HCT116 (cell line): ENCODE measurements at regions not wholly inside any gene's neighbourhood (a gene's known extent, or its start where the extent isn't known, plus 50 kb on each side); places are given as distances from the start of the nearest gene placed in this dataset.

Experiments used
- ATAC-seq: fragments of 200-7000 bp; cut with Tn5 transposase; 2 replicates; pipeline ENCODE4 v1.9.1; 2020; ENCODE audit warnings: mild to moderate bottlenecking, moderate library complexity
- BruUV-seq: library from RNA; stranded (reverse); fragments of 400-500 nt; replicated peaks from 2 replicates; lab custom pipeline; 2021; lab: Mats Ljungman, UMichigan
- CTCF ChIA-PET: fragments of 300-600 bp; sonication (Branson Sonifier 250); formaldehyde crosslinking; loops from one replicate; lab custom pipeline; 2021; ENCODE audit warnings: antibody characterized with exemption; lab: Charles Lee
- POLR2A ChIA-PET: fragments of 300-600, 350-600 bp; sonication (Branson Sonifier 250); formaldehyde crosslinking; loops from one replicate; lab custom pipeline; 2021; ENCODE audit warnings: antibody characterized with exemption; lab: Charles Lee
- RAD21 ChIA-PET, 2 experiments: fragments of 300-600 bp; sonication (Branson Sonifier 250); formaldehyde crosslinking; loops; one replicate each; lab custom pipeline; 2023; ENCODE audit warnings: low total read pairs in 2 of 2; ENCODE audit not compliant: uncharacterized antibody in 2 of 2, unreplicated experiment in 2 of 2, low non-redundant PET in 1 of 2; lab: Charles Lee
- DNase-seq: peaks from one replicate; pipeline ENCODE4 v3.0.0-alpha.2; 2010; ENCODE audit warnings: low read depth, low spot score
- H2AFZ ChIP-seq: fragments of 200-600 bp; shearing (Covaris generic), sonication (generic); 2 replicates; pipeline ENCODE4 v1.6.1; 2017; ENCODE audit warnings: low read depth, mixed run types, mixed read lengths, antibody characterized with exemption, low read length; ENCODE audit not compliant: poor library complexity, severe bottlenecking
- H3K27ac ChIP-seq: 2 replicates; pipeline ENCODE4 v1.5.1; 2012; ENCODE audit warnings: low read depth, low read length
- H3K27me3 ChIP-seq: fragments of 200-600 bp; sonication (generic); 2 replicates; pipeline ENCODE4 v1.6.1; 2016; ENCODE audit warnings: mixed run types, low read length, mixed read lengths; ENCODE audit not compliant: insufficient read depth
- H3K36me3 ChIP-seq, 2 experiments: fragments of 200-500 bp in 1 of 2; fragments of 200-600 bp in 1 of 2; sonication (Bioruptor generic) in 1 of 2; sonication (generic) in 1 of 2; 2 replicates each; pipeline versions ENCODE4 v1.5.1 to v1.6.1; 2014 to 2016; ENCODE audit warnings: low read length in 2 of 2, inconsistent platforms in 1 of 2, mixed read lengths in 1 of 2, mixed run types in 1 of 2; ENCODE audit not compliant: insufficient read depth in 2 of 2, control insufficient read depth in 1 of 2
- H3K4me1 ChIP-seq, 2 experiments: fragments of 200-600 bp in 1 of 2; sonication (generic) in 1 of 2; 2 replicates each; pipeline versions ENCODE4 v1.5.1 to v1.6.1; 2012 to 2017; ENCODE audit warnings: low read length in 2 of 2, inconsistent platforms in 1 of 2, mild to moderate bottlenecking in 1 of 2, mixed read lengths in 1 of 2, mixed run types in 1 of 2, moderate library complexity in 1 of 2; ENCODE audit not compliant: insufficient read depth in 2 of 2, control insufficient read depth in 1 of 2
- H3K4me2 ChIP-seq: fragments of 200-600 bp; sonication (generic); 2 replicates; pipeline ENCODE4 v1.6.1; 2017; ENCODE audit warnings: mixed run types, low read length, mixed read lengths
- H3K4me3 ChIP-seq, 2 experiments: fragments of 200-600 bp in 1 of 2; sonication (generic) in 1 of 2; replicated peaks in 1 of 2; 2 replicates each; pipeline ENCODE4 v1.5.1; 2011 to 2016; ENCODE audit warnings: low read length in 2 of 2, control low read depth in 1 of 2, low read depth in 1 of 2, mild to moderate bottlenecking in 1 of 2, mixed read lengths in 1 of 2, mixed run types in 1 of 2
- H3K79me2 ChIP-seq: fragments of 200-600 bp; sonication (generic); 2 replicates; pipeline ENCODE4 v1.6.1; 2017; ENCODE audit warnings: mild to moderate bottlenecking, mixed run types, low read length, moderate library complexity, mixed read lengths; ENCODE audit not compliant: insufficient read depth
- H3K9ac ChIP-seq: fragments of 200-600 bp; sonication (generic); 2 replicates; pipeline ENCODE4 v1.6.1; 2016; ENCODE audit warnings: low read length, mixed read lengths
- H3K9me2 ChIP-seq: fragments of 200-600 bp; sonication (generic), shearing (Covaris generic); 2 replicates; pipeline ENCODE4 v1.6.1; 2017; ENCODE audit warnings: mixed run types, mild to moderate bottlenecking, moderate library complexity; ENCODE audit not compliant: insufficient read depth
- H3K9me3 ChIP-seq, 2 experiments: fragments of 200-500 bp in 1 of 2; fragments of 200-600 bp in 1 of 2; sonication (Bioruptor generic) in 1 of 2; sonication (generic) in 1 of 2; 2 replicates each; pipeline ENCODE4 v1.6.1; 2014 to 2017; ENCODE audit warnings: low read length in 2 of 2, mixed read lengths in 2 of 2, inconsistent platforms in 1 of 2, low read depth in 1 of 2, mild to moderate bottlenecking in 1 of 2, mixed run types in 1 of 2, moderate library complexity in 1 of 2; ENCODE audit not compliant: control insufficient read depth in 1 of 2, insufficient read depth in 1 of 2
- H4K20me1 ChIP-seq: fragments of 200-600 bp; sonication (generic), shearing (Covaris generic); 2 replicates; pipeline ENCODE4 v1.6.1; 2017; ENCODE audit warnings: mixed run types, mild to moderate bottlenecking, moderate library complexity; ENCODE audit not compliant: insufficient read depth
- CEBPB ChIP-seq: IDR thresholded peaks from 2 replicates; pipeline ENCODE4 v1.6.1; 2012; ENCODE audit warnings: low read depth
- EGR1 ChIP-seq: IDR thresholded peaks from 2 replicates; pipeline ENCODE4 v1.6.1; 2012; ENCODE audit warnings: low read depth
- ELF1 ChIP-seq: IDR thresholded peaks from 2 replicates; pipeline ENCODE4 v1.6.1; 2012; ENCODE audit warnings: low read depth, borderline replicate concordance
- EZH2 ChIP-seq: fragments of 200-600 bp; sonication (generic); IDR thresholded peaks from 2 replicates; pipeline ENCODE4 v1.6.1; 2017; ENCODE audit warnings: antibody characterized with exemption, mixed run types
- EZH2phosphoT487 ChIP-seq: fragments of 200-600 bp; IDR thresholded peaks from 2 replicates; pipeline ENCODE4 v1.6.1; 2018; ENCODE audit warnings: antibody characterized with exemption, borderline replicate concordance
- FOSL1 ChIP-seq: IDR thresholded peaks from 2 replicates; pipeline ENCODE4 v1.6.1; 2012; ENCODE audit warnings: low read depth
- JUND ChIP-seq: IDR thresholded peaks from 2 replicates; pipeline ENCODE4 v1.6.1; 2012
- POLR2AphosphoS5 ChIP-seq: IDR thresholded peaks from 2 replicates; pipeline ENCODE4 v1.6.1; 2011; ENCODE audit warnings: mild to moderate bottlenecking, low read depth, low read length, moderate library complexity
- SIN3A ChIP-seq: IDR thresholded peaks from 2 replicates; pipeline ENCODE4 v1.6.1; 2012; ENCODE audit warnings: low read depth
- TCF7L2 ChIP-seq: IDR thresholded peaks from 2 replicates; pipeline ENCODE4 v1.7.0; 2011; ENCODE audit warnings: borderline replicate concordance, inconsistent platforms; ENCODE audit not compliant: insufficient read depth, insufficient read length; ENCODE audit errors: extremely low read depth
- YY1 ChIP-seq: IDR thresholded peaks from 2 replicates; pipeline ENCODE4 v1.6.1; 2011; ENCODE audit warnings: low read length, low read depth, moderate library complexity, mild to moderate bottlenecking; ENCODE audit not compliant: insufficient replicate concordance; ENCODE audit errors: extremely low read depth
- ZFX ChIP-seq: fragments of 450-650 bp; IDR thresholded peaks from 2 replicates; pipeline ENCODE4 v1.6.1; 2017
- ZNF274 ChIP-seq: fragments of 200-500 bp; sonication (Bioruptor generic); IDR thresholded peaks from 2 replicates; pipeline ENCODE4 v1.6.1; 2014; ENCODE audit warnings: mild to moderate bottlenecking, low read depth, low read length, inconsistent platforms
- intact Hi-C: fragments of 100-400 bp; cut with micrococcal nuclease; formaldehyde crosslinking; loops from 2 replicates; pipeline ENCODE4 v1.10.0; 2022
- TF ChIP-seq, protein P1 (sequence below), 3 experiments: fragments of 200-600 bp in 1 of 3; sonication (generic) in 1 of 3; IDR thresholded peaks in 2 of 3; conservative IDR thresholded peaks in 1 of 3; 2 replicates each; pipeline ENCODE4 v1.5.1; 2012 to 2017; ENCODE audit warnings: low read depth in 2 of 3, low read length in 2 of 3, antibody characterized with exemption in 1 of 3, borderline replicate concordance in 1 of 3, control low read depth in 1 of 3, mild to moderate bottlenecking in 1 of 3, mixed read lengths in 1 of 3, mixed run types in 1 of 3, moderate library complexity in 1 of 3; ENCODE audit not compliant: insufficient read depth in 1 of 3
- TF ChIP-seq, protein P2 (sequence below): IDR thresholded peaks from 2 replicates; pipeline ENCODE4 v1.6.1; 2012

DNA sequence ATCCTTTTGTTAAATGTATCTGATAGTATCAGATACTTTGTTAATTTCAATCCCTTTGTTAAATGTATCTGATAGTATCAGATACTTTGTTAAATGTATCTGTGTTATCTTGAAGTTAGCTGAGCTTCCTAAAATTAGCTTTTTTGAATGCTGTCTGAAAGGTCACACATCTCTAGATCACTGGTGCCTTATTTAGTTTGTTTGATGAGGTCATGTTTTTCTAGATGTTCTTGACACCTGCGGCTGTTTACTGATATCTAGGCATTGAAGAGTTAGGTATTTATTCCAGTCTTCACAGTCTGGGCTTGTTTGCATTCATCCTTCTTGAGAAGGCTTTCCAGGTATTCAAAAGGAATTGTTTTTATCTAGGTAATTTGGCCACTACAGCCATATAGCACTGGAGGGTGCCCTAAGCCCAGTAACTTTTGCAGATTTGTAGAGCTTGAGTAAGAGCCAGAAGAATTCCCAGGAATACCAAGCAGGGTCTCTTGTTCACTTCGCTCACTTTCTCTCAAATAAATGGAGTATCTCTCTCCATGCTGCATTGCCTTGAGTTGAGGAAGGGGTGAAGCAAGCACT, 435.4 kb upstream of the GRAMD2B start:
- ATAC-seq, result no peak
- RAD21 ChIA-PET, result no interaction called here
- H3K27me3 ChIP-seq, result no peaks in the 10 kb centered on the region
- no peaks in the 10 kb centered on the region for H3K9me2 ChIP-seq
- CTCF ChIA-PET, result no interaction called here
- no peaks in the 10 kb centered on the region for H3K36me3 ChIP-seq
- no peaks in the 10 kb centered on the region for H3K4me1 ChIP-seq
- intact Hi-C loops, result no loop called here
- POLR2A ChIA-PET, result no interaction called here
- BruUV-seq, result no TSS peak
- H4K20me1 ChIP-seq, result no peaks in the 10 kb centered on the region
- no peak overlapping the region for H3K27ac ChIP-seq
- no peaks in the 10 kb centered on the region for H3K9me3 ChIP-seq
- TF ChIP-seq ZFX (no peak), EZH2phosphoT487 (no peak), ZNF274 (no peak), TCF7L2 (no peak)
- TF ChIP-seq, protein P1, sequence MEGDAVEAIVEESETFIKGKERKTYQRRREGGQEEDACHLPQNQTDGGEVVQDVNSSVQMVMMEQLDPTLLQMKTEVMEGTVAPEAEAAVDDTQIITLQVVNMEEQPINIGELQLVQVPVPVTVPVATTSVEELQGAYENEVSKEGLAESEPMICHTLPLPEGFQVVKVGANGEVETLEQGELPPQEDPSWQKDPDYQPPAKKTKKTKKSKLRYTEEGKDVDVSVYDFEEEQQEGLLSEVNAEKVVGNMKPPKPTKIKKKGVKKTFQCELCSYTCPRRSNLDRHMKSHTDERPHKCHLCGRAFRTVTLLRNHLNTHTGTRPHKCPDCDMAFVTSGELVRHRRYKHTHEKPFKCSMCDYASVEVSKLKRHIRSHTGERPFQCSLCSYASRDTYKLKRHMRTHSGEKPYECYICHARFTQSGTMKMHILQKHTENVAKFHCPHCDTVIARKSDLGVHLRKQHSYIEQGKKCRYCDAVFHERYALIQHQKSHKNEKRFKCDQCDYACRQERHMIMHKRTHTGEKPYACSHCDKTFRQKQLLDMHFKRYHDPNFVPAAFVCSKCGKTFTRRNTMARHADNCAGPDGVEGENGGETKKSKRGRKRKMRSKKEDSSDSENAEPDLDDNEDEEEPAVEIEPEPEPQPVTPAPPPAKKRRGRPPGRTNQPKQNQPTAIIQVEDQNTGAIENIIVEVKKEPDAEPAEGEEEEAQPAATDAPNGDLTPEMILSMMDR (IDR thresholded peaks at IDR 0.05 in 2 of 3, conservative IDR thresholded peaks at IDR 0.05 in 1 of 3; ENCODE audit: borderline replicate concordance in 1 of 3, insufficient read depth in 1 of 3, low read depth in 2 of 3, low read length in 2 of 3), result no peak
- H3K9ac ChIP-seq, result no peak overlapping the region
- no peak overlapping the region for H3K4me3 ChIP-seq
- no peak for DNase-seq
- no peaks in the 10 kb centered on the region for H3K79me2 ChIP-seq
- H2AFZ ChIP-seq, result no peak overlapping the region
- no peak overlapping the region for H3K4me2 ChIP-seq

DNA sequence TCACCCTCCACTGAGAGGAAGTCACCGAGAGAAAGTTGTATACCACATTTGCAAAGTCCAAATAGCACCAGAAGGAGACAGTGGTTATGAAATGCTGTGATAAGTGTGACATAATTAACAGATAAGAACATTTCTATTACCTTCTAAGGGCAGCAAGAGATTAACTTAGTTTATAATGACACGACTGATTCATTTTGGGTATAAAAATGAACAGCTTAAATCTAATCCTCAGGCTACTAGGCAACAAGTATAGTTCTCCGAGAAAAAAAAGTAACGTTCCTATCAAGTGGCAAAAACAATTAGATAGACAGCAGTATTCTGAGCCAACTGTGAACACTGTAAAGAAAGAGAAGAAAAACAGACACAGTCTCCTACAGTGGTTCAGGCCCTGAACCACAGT, 431.2 kb upstream of the GRAMD2B start:
- no peaks in the 10 kb centered on the region for H3K9me3 ChIP-seq
- no peak overlapping the region for H2AFZ ChIP-seq
- no peak overlapping the region for H3K4me3 ChIP-seq
- H3K4me2 ChIP-seq, result no peak overlapping the region
- RAD21 ChIA-PET, result no interaction called here
- POLR2A ChIA-PET, result no interaction called here
- DNase-seq, result no peak
- H3K4me1 ChIP-seq, result no peaks in the 10 kb centered on the region
- no peaks in the 10 kb centered on the region for H3K9me2 ChIP-seq
- CTCF ChIA-PET, result no interaction called here
- no peak overlapping the region for H3K9ac ChIP-seq
- intact Hi-C loops, result no loop called here
- no peaks in the 10 kb centered on the region for H3K27me3 ChIP-seq
- TF ChIP-seq, protein P2, sequence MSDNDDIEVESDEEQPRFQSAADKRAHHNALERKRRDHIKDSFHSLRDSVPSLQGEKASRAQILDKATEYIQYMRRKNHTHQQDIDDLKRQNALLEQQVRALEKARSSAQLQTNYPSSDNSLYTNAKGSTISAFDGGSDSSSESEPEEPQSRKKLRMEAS, result no peak
- TF ChIP-seq EGR1 (no peak), FOSL1 (no peak), EZH2 (no peak), CEBPB (no peak), YY1 (no peak), POLR2AphosphoS5 (no peak), TCF7L2 (no peak), JUND (no peak), ZNF274 (no peak), SIN3A (no peak), ELF1 (no peak)
- TF ChIP-seq, protein P1 (IDR thresholded peaks at IDR 0.05 in 2 of 3, conservative IDR thresholded peaks at IDR 0.05 in 1 of 3; ENCODE audit: borderline replicate concordance in 1 of 3, insufficient read depth in 1 of 3, low read depth in 2 of 3, low read length in 2 of 3), result no peak
- TF ChIP-seq, all 23 proteins: peak for 0
- no peak for ATAC-seq
- H4K20me1 ChIP-seq, result no peaks in the 10 kb centered on the region
- no TSS peak for BruUV-seq
- no peak overlapping the region for H3K27ac ChIP-seq
- no peaks in the 10 kb centered on the region for H3K79me2 ChIP-seq
- H3K36me3 ChIP-seq, result no peaks in the 10 kb centered on the region
